Endothelial cell of umbilical vein (primary cell): ENCODE measurements at regions not wholly inside any gene's neighbourhood (a gene's known extent, or its start where the extent isn't known, plus 50 kb on each side); places are given as distances from the start of the nearest gene placed in this dataset.
"Not testable (repeated sequence)": the region's sequence is repeated elsewhere in the genome, so short reads cannot be mapped to it uniquely, and the experiment has no call there.

Experiments
- BruUV-seq: library from RNA; stranded (reverse); fragments of 400-500 nt; replicated peaks from 2 replicates; lab custom pipeline; 2021; lab: Mats Ljungman, UMichigan
- CTCF ChIA-PET: fragments of 300-600, 350-600 bp; sonication (Branson Sonifier 250); formaldehyde crosslinking; loops from one replicate; lab custom pipeline; 2021; ENCODE audit warnings: antibody characterized with exemption, inconsistent platforms; lab: Charles Lee
- POLR2A ChIA-PET: fragments of 300-600, 350-600 bp; sonication (Branson Sonifier 250); formaldehyde crosslinking; loops from one replicate; lab custom pipeline; 2021; ENCODE audit warnings: antibody characterized with exemption, inconsistent platforms; lab: Charles Lee
- DNase-seq: peaks from one replicate; pipeline ENCODE4 v3.0.0-alpha.2; 2011; ENCODE audit warnings: low read depth, low spot score
- FAIRE-seq: peaks from 2 replicates; lab custom pipeline; 2011; peaks lifted over from hg19 to GRCh38; lab: Jason Lieb, UNC
- H2AFZ ChIP-seq: 2 replicates; pipeline ENCODE4 v1.6.0; 2012; ENCODE audit warnings: low read depth, low read length, control low read depth, inconsistent platforms
- H3K27ac ChIP-seq: 2 replicates; pipeline ENCODE4 v1.5.1; 2011; ENCODE audit warnings: low read depth, mild to moderate bottlenecking, control low read depth, low read length, moderate library complexity; ENCODE audit not compliant: insufficient read depth
- H3K27me3 ChIP-seq, 2 experiments: 2 replicates each; pipeline versions ENCODE4 v1.6.0 to v1.6.1; 2011; ENCODE audit warnings: low read length in 2 of 2, mixed read lengths in 1 of 2; ENCODE audit not compliant: control insufficient read depth in 2 of 2, insufficient read depth in 2 of 2
- H3K36me3 ChIP-seq, 2 experiments: 2 replicates in 1 of 2; 3 replicates in 1 of 2; pipeline ENCODE4 v1.5.1; 2011; ENCODE audit warnings: low read length in 2 of 2, mild to moderate bottlenecking in 1 of 2, moderate library complexity in 1 of 2; ENCODE audit not compliant: control insufficient read depth in 2 of 2, insufficient read depth in 2 of 2; ENCODE audit errors: extremely low read depth in 1 of 2
- H3K4me1 ChIP-seq: 3 replicates; pipeline ENCODE4 v1.5.1; 2011; ENCODE audit warnings: mild to moderate bottlenecking, low read length; ENCODE audit not compliant: control insufficient read depth, insufficient read depth; ENCODE audit errors: extremely low read depth
- H3K4me2 ChIP-seq: 2 replicates; pipeline ENCODE4 v1.6.1; 2011; ENCODE audit warnings: low read length, control low read depth, mixed read lengths; ENCODE audit not compliant: insufficient read depth
- H3K4me3 ChIP-seq, 3 experiments: fragments of 200-600 bp in 1 of 3; sonication (generic), shearing (Covaris generic) in 1 of 3; replicated peaks in 1 of 3; 2 replicates each; pipeline ENCODE4 v1.5.1; 2011 to 2016; ENCODE audit warnings: control low read depth in 3 of 3, low read length in 3 of 3, mild to moderate bottlenecking in 2 of 3, inconsistent platforms in 1 of 3, low read depth in 1 of 3, moderate library complexity in 1 of 3; ENCODE audit not compliant: insufficient read depth in 1 of 3
- H3K79me2 ChIP-seq: 2 replicates; pipeline ENCODE4 v1.6.0; 2012; ENCODE audit warnings: low read length, inconsistent platforms; ENCODE audit not compliant: control insufficient read depth, insufficient read depth
- H3K9ac ChIP-seq: replicated peaks from 2 replicates; pipeline ENCODE3; 2011; ENCODE audit warnings: low read length, control low read depth; ENCODE audit not compliant: insufficient read depth; ENCODE audit errors: extremely low read depth
- H3K9me1 ChIP-seq: replicated peaks from 3 replicates; pipeline ENCODE4 v1.6.0; 2011; ENCODE audit warnings: mild to moderate bottlenecking, low read length; ENCODE audit not compliant: control insufficient read depth, insufficient read depth; ENCODE audit errors: extremely low read depth
- H3K9me3 ChIP-seq: replicated peaks from 2 replicates; pipeline ENCODE4 v1.5.1; 2012; ENCODE audit warnings: low read length, inconsistent platforms; ENCODE audit not compliant: control insufficient read depth, insufficient read depth
- H4K20me1 ChIP-seq: replicated peaks from 2 replicates; pipeline ENCODE3; 2011; ENCODE audit warnings: mild to moderate bottlenecking, low read length; ENCODE audit not compliant: control insufficient read depth, insufficient read depth; ENCODE audit errors: extremely low read depth
- dilution Hi-C: fragments of 300-500 bp; cut with MboI; formaldehyde crosslinking; loops from one replicate; pipeline ENCODE4 v1.15.0; 2019; ENCODE audit warnings: low sequenced_read_pairs; ENCODE audit not compliant: extremely low pct_ligation_motif_present
- intact Hi-C: fragments of 100-400 bp; cut with micrococcal nuclease; formaldehyde crosslinking; loops from one replicate; pipeline ENCODE4 v1.10.0; 2022

GRCh38 chr19:34859823-34860736 is 66.6 kb upstream of the ZNF30 start:
- H3K4me1 ChIP-seq, intact Hi-C loops, H3K9me3 ChIP-seq, dilution Hi-C loops, H3K9ac ChIP-seq, H3K27ac ChIP-seq, POLR2A ChIA-PET, H2AFZ ChIP-seq, H3K4me3 ChIP-seq, H3K79me2 ChIP-seq, H3K36me3 ChIP-seq, BruUV-seq, H3K4me2 ChIP-seq, H3K9me1 ChIP-seq, H4K20me1 ChIP-seq, CTCF ChIA-PET, FAIRE-seq, DNase-seq, H3K27me3 ChIP-seq: not testable (repeated sequence)

- H3K36me3 ChIP-seq, FAIRE-seq, H3K79me2 ChIP-seq, intact Hi-C loops, H3K4me2 ChIP-seq, BruUV-seq, CTCF ChIA-PET, H3K27me3 ChIP-seq, H3K9me1 ChIP-seq, H3K9ac ChIP-seq, dilution Hi-C loops, H4K20me1 ChIP-seq, H2AFZ ChIP-seq, H3K4me1 ChIP-seq, H3K9me3 ChIP-seq, POLR2A ChIA-PET, H3K27ac ChIP-seq, H3K4me3 ChIP-seq, DNase-seq: not testable (repeated sequence)
Measured at GRCh38 chr19:34859325-34859724, 67.4 kb upstream of the ZNF30 start.
